K562 (cell line): ENCODE measurements at regions not wholly inside any gene's neighbourhood (a gene's known extent, or its start where the extent isn't known, plus 50 kb on each side); places are given as distances from the start of the nearest gene placed in this dataset.
A peak's percentile ranks its signal among the peaks of the same experiment; 100 is the strongest.

Experiments used
- ATAC-seq: fragments of 200-7000 bp; cut with Tn5 transposase; 3 replicates; pipeline ENCODE4 v1.9.1; 2020; ENCODE audit warnings: moderate library complexity
- BruUV-seq: library from RNA; stranded (reverse); fragments of 400-500 nt; replicated peaks from 2 replicates; lab custom pipeline; 2021; lab: Mats Ljungman, UMichigan
- CTCF ChIA-PET: fragments of 300-600 bp; formaldehyde crosslinking; extraction: SDS; loops from one replicate; lab custom pipeline; 2021; ENCODE audit warnings: low intra/inter-chr PET ratio; lab: Yijun Ruan, JAX
- POLR2A ChIA-PET: fragments of 300-600, 350-650 bp; sonication (Branson Sonifier 250); formaldehyde crosslinking; extraction: SDS; loops from one replicate; lab custom pipeline; 2021; ENCODE audit warnings: antibody characterized with exemption, inconsistent platforms; lab: Yijun Ruan, JAX
- DNase-seq, 4 experiments: peaks; one replicate each; pipeline versions ENCODE4 v3.0.0 to v3.0.0-alpha.2; 2011 to 2018; ENCODE audit warnings: low spot score in 3 of 4, mixed read lengths in 3 of 4; ENCODE audit errors: extremely low read depth in 1 of 4
- FAIRE-seq: peaks from 2 replicates; lab custom pipeline; 2011; peaks lifted over from hg19 to GRCh38; lab: Jason Lieb, UNC
- H2AFZ ChIP-seq: 2 replicates; pipeline ENCODE4 v1.6.0; 2011; ENCODE audit warnings: low read depth, low read length, control low read depth, inconsistent platforms
- H3K27ac ChIP-seq: fragments of 200-600 bp; 3 replicates; pipeline ENCODE4 v1.8.0; 2011; ENCODE audit warnings: low read depth, mild to moderate bottlenecking, control low read depth, inconsistent platforms, low read length, moderate library complexity, mixed read lengths; ENCODE audit errors: extremely low read depth
- H3K27me3 ChIP-seq, 2 experiments: fragments of 300-600 bp in 1 of 2; 2 replicates in 1 of 2; 3 replicates in 1 of 2; pipeline versions ENCODE4 v1.6.0 to v1.8.0; 2011; ENCODE audit warnings: inconsistent platforms in 2 of 2, low read length in 2 of 2, mild to moderate bottlenecking in 1 of 2, mixed read lengths in 1 of 2, moderate library complexity in 1 of 2; ENCODE audit not compliant: control insufficient read depth in 2 of 2, insufficient read depth in 2 of 2
- H3K36me3 ChIP-seq: fragments of 300-600 bp; 3 replicates; pipeline ENCODE4 v1.8.0; 2011; ENCODE audit warnings: mild to moderate bottlenecking, low read length, inconsistent platforms; ENCODE audit not compliant: control insufficient read depth, insufficient read depth
- H3K4me1 ChIP-seq, 2 experiments: fragments of 200-600 bp in 1 of 2; replicated peaks in 1 of 2; 2 replicates in 1 of 2; 3 replicates in 1 of 2; pipeline versions ENCODE4 v1.5.1 to v1.8.0; 2011; ENCODE audit warnings: inconsistent platforms in 2 of 2, low read length in 2 of 2, mild to moderate bottlenecking in 1 of 2, mixed read lengths in 1 of 2, moderate library complexity in 1 of 2; ENCODE audit not compliant: control insufficient read depth in 2 of 2, insufficient read depth in 2 of 2
- H3K4me2 ChIP-seq: 2 replicates; pipeline ENCODE4 v1.6.1; 2011; ENCODE audit warnings: low read length, control low read depth, inconsistent platforms, mixed read lengths; ENCODE audit not compliant: insufficient read depth
- H3K4me3 ChIP-seq: fragments of 200-600 bp; sonication (generic), shearing (Covaris generic); 2 replicates; pipeline ENCODE4 v1.5.1; 2016; ENCODE audit warnings: control low read depth, inconsistent platforms
- H3K79me2 ChIP-seq: fragments of 200-600 bp; 3 replicates; pipeline ENCODE4 v1.8.0; 2011; ENCODE audit warnings: low read length, inconsistent platforms; ENCODE audit not compliant: control insufficient read depth, insufficient read depth
- H3K9ac ChIP-seq, 2 experiments: 2 replicates each; pipeline versions ENCODE4 v1.6.0 to v1.6.1; 2011; ENCODE audit warnings: low read depth in 2 of 2, low read length in 2 of 2, control low read depth in 1 of 2, inconsistent platforms in 1 of 2, mild to moderate bottlenecking in 1 of 2, mixed read lengths in 1 of 2; ENCODE audit not compliant: insufficient read depth in 1 of 2
- H3K9me1 ChIP-seq: one replicate; pipeline ENCODE4 v1.6.0; 2011; ENCODE audit warnings: inconsistent platforms, mild to moderate bottlenecking, low read length, moderate library complexity; ENCODE audit not compliant: control insufficient read depth, insufficient read depth
- H3K9me3 ChIP-seq: replicated peaks from 2 replicates; pipeline ENCODE4 v1.5.1; 2011; ENCODE audit warnings: low read depth, low read length, inconsistent platforms; ENCODE audit not compliant: control insufficient read depth, insufficient read depth
- H4K20me1 ChIP-seq: replicated peaks from 2 replicates; pipeline ENCODE4 v1.6.1; 2011; ENCODE audit warnings: low read length, inconsistent platforms, mixed read lengths; ENCODE audit not compliant: control insufficient read depth, insufficient read depth
- ESRRA ChIP-seq: fragments of 450-650 bp; IDR thresholded peaks from 2 replicates; pipeline ENCODE4 v1.6.1; 2014; ENCODE audit warnings: low read depth, mild to moderate bottlenecking, moderate library complexity, borderline replicate concordance
- RAD21 ChIP-seq, 2 experiments: fragments of 250-450 bp in 1 of 2; fragments of 450-650 bp in 1 of 2; sonication (Bioruptor Pico) in 1 of 2; formaldehyde crosslinking in 1 of 2; IDR thresholded peaks in 1 of 2; conservative IDR thresholded peaks in 1 of 2; 2 replicates each; pipeline versions ENCODE4 v1.4.0 to v1.8.0; 2020 to 2022; ENCODE audit warnings: mild to moderate bottlenecking in 2 of 2, moderate library complexity in 1 of 2
- SETDB1 ChIP-seq: IDR thresholded peaks from one replicate; pipeline ENCODE4 v1.6.1; 2012; ENCODE audit warnings: low read length, control low read depth, inconsistent platforms
- SMC3 ChIP-seq: conservative IDR thresholded peaks from 2 replicates; pipeline ENCODE4 v1.6.1; 2011; ENCODE audit warnings: low read depth, low read length, improper control_type of control experiment; ENCODE audit not compliant: insufficient read depth
- SOX6 ChIP-seq: fragments of 450-650 bp; IDR thresholded peaks from 2 replicates; pipeline ENCODE4 v1.6.1; 2014; ENCODE audit warnings: mild to moderate bottlenecking
- STAT5A ChIP-seq: IDR thresholded peaks from 2 replicates; pipeline ENCODE4 v1.6.1; 2012; ENCODE audit warnings: low read length, inconsistent platforms, borderline replicate concordance
- TARDBP ChIP-seq: fragments of 450-650 bp; IDR thresholded peaks from 2 replicates; pipeline ENCODE4 v1.6.1; 2016
- TEAD4 ChIP-seq, 2 experiments: sonication (generic) in 1 of 2; formaldehyde crosslinking in 1 of 2; IDR thresholded peaks; 2 replicates each; pipeline versions ENCODE4 v1.6.1 to v1.8.0; 2012 to 2022; ENCODE audit warnings: borderline replicate concordance in 1 of 2, inconsistent platforms in 1 of 2, low read length in 1 of 2, mild to moderate bottlenecking in 1 of 2, missing genetic modification reagents in 1 of 2
- ZNF232 ChIP-seq: sonication (generic); formaldehyde crosslinking; IDR thresholded peaks from 2 replicates; pipeline ENCODE4 v1.8.0; 2022; ENCODE audit warnings: mild to moderate bottlenecking, missing genetic modification reagents
- WGBS: fragments of 100-300 bp; shearing (Covaris generic); methylation state at CpG from one replicate; pipeline ENCODE4 v1.1.6; 2016; ENCODE audit warnings: low coverage, mixed read lengths; ENCODE audit not compliant: insufficient coverage; ENCODE audit errors: missing lambda C conversion rate; 5-methylcytosine and 5-hydroxymethylcytosine counted together
- in situ Hi-C: fragments of 300-500 bp; cut with MboI; formaldehyde crosslinking; loops from 4 replicates; pipeline ENCODE4 v1.15.0; 2018; ENCODE audit warnings: inconsistent platforms, mixed read lengths
- intact Hi-C: fragments of 100-400 bp; cut with micrococcal nuclease; formaldehyde crosslinking; loops from 2 replicates; pipeline ENCODE4 v1.14.2; 2022
- TF ChIP-seq, protein P1 (sequence below): fragments of 450-650 bp; formaldehyde crosslinking; IDR thresholded peaks from 2 replicates; pipeline ENCODE4 v1.4.0; 2020; ENCODE audit warnings: mild to moderate bottlenecking, moderate library complexity
- TF ChIP-seq, protein P2 (sequence below): fragments of 450-650 bp; formaldehyde crosslinking; IDR thresholded peaks from 2 replicates; pipeline ENCODE4 v1.4.0; 2020; ENCODE audit warnings: mild to moderate bottlenecking, mixed read lengths
- TF ChIP-seq, protein P3 (sequence below): fragments of 250-450 bp; sonication (Bioruptor Pico); IDR thresholded peaks from 2 replicates; pipeline ENCODE4 v1.8.0; 2021; ENCODE audit warnings: moderate library complexity, mild to moderate bottlenecking, inconsistent platforms
- TF ChIP-seq, protein P4 (sequence below): fragments of 450-650 bp; conservative IDR thresholded peaks from 2 replicates; pipeline ENCODE4 v1.6.1; 2016; ENCODE audit warnings: missing genetic modification characterization, low read depth, mild to moderate bottlenecking, missing compliant biosample characterization, moderate library complexity

DNA sequence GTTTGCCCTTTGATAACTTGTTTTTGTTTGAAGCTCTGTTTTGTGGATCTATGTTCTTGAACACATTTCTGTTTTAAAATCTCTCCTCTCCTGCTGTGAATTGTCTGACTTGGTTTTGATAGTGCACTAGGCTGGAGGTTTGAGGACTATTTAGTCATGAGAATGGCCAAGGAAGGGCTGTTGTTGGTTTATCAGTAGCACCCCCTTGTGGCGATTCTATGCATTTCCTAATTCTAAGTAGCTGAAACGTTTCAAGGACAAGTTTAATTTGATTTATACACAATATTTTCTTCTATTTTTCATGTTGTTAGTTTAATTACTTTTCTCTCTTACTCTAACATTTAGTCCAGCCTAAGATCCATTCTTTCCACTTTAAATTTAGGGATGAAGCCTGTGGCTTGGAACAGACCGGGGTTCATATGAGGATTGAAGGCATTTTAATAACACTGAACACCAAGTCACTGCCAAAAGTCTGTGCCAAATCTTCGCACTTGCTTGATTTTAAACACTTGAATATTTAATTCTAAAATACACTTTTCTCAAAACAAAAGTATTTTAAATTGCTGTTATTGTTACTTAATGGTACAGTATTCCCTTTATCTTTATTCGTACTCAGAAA lies 166.0 kb downstream of the SOCS6 start:
- H3K4me3 ChIP-seq: no peak overlapping the region
- WGBS: 30% methylated on average over 5 of the region's 5 CpGs
- peak; percentile 28 to 72 (median 47) for DNase-seq
- H4K20me1 ChIP-seq: no peaks in the 10 kb centered on the region; the same call in 1 of the 2 replicates
- H3K27me3 ChIP-seq: no peaks in the 10 kb centered on the region
- peak; percentile 83 for ATAC-seq
- no peak overlapping the region for H3K27ac ChIP-seq
- no peaks in the 10 kb centered on the region for H3K79me2 ChIP-seq
- H3K9me3 ChIP-seq: no peaks in the 10 kb centered on the region
- no TSS peak for BruUV-seq
- in situ Hi-C loops: no loop called here
- intact Hi-C loops: loop anchor here (5.0 kb wide), 1 partner anchor 1608 kb away; no protein-coding TSS in a partner anchor
- ChIA-PET CTCF (no interaction called here), POLR2A (interaction anchor here (0.7 kb wide), 1 partner anchor 21 kb away, joined by 3 read pairs; no protein-coding TSS in a partner anchor)
- H3K9ac ChIP-seq: no peak overlapping the region
- H3K4me1 ChIP-seq: no peaks in the 10 kb centered on the region
- peak; percentile 87 for FAIRE-seq
- H3K4me2 ChIP-seq: no peak overlapping the region
- H3K9me1 ChIP-seq: no peaks in the 10 kb centered on the region
- no peak overlapping the region for H2AFZ ChIP-seq
- no peaks in the 10 kb centered on the region for H3K36me3 ChIP-seq
- TF ChIP-seq, protein P1, sequence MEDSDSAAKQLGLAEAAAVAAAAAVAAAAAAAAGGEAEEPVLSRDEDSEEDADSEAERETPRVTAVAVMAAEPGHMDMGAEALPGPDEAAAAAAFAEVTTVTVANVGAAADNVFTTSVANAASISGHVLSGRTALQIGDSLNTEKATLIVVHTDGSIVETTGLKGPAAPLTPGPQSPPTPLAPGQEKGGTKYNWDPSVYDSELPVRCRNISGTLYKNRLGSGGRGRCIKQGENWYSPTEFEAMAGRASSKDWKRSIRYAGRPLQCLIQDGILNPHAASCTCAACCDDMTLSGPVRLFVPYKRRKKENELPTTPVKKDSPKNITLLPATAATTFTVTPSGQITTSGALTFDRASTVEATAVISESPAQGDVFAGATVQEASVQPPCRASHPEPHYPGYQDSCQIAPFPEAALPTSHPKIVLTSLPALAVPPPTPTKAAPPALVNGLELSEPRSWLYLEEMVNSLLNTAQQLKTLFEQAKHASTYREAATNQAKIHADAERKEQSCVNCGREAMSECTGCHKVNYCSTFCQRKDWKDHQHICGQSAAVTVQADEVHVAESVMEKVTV (CRISPR knock-in tag): peak; percentile 44; the same call in 1 of the 2 replicates
- TF ChIP-seq TARDBP: no peak
- TF ChIP-seq, protein P2, sequence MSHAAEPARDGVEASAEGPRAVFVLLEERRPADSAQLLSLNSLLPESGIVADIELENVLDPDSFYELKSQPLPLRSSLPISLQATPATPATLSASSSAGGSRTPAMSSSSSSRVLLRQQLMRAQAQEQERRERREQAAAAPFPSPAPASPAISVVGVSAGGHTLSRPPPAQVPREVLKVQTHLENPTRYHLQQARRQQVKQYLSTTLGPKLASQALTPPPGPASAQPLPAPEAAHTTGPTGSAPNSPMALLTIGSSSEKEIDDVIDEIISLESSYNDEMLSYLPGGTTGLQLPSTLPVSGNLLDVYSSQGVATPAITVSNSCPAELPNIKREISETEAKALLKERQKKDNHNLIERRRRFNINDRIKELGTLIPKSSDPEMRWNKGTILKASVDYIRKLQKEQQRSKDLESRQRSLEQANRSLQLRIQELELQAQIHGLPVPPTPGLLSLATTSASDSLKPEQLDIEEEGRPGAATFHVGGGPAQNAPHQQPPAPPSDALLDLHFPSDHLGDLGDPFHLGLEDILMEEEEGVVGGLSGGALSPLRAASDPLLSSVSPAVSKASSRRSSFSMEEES (CRISPR knock-in tag): no peak
- TF ChIP-seq, protein P3, sequence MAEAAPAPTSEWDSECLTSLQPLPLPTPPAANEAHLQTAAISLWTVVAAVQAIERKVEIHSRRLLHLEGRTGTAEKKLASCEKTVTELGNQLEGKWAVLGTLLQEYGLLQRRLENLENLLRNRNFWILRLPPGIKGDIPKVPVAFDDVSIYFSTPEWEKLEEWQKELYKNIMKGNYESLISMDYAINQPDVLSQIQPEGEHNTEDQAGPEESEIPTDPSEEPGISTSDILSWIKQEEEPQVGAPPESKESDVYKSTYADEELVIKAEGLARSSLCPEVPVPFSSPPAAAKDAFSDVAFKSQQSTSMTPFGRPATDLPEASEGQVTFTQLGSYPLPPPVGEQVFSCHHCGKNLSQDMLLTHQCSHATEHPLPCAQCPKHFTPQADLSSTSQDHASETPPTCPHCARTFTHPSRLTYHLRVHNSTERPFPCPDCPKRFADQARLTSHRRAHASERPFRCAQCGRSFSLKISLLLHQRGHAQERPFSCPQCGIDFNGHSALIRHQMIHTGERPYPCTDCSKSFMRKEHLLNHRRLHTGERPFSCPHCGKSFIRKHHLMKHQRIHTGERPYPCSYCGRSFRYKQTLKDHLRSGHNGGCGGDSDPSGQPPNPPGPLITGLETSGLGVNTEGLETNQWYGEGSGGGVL (CRISPR knock-in tag): no peak
- peak; percentile 65 to 70 for TF ChIP-seq RAD21 (CRISPR knock-in tag; conservative IDR thresholded peaks at IDR 0.05 in 1 of 2, IDR thresholded peaks at IDR 0.05 in 1 of 2)
- TF ChIP-seq, protein P4, sequence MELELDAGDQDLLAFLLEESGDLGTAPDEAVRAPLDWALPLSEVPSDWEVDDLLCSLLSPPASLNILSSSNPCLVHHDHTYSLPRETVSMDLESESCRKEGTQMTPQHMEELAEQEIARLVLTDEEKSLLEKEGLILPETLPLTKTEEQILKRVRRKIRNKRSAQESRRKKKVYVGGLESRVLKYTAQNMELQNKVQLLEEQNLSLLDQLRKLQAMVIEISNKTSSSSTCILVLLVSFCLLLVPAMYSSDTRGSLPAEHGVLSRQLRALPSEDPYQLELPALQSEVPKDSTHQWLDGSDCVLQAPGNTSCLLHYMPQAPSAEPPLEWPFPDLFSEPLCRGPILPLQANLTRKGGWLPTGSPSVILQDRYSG (tag): no peak
- no peak for TF ChIP-seq SOX6
- no peak for TF ChIP-seq ZNF232 (CRISPR knock-in tag)
- no peak for TF ChIP-seq TEAD4 (IDR thresholded peaks at IDR 0.05; ENCODE audit: low read length)
- no peak for TF ChIP-seq TEAD4 (CRISPR knock-in tag; IDR thresholded peaks at IDR 0.05; ENCODE audit: borderline replicate concordance)
- no peak for TF ChIP-seq SETDB1
- TF ChIP-seq ESRRA: no peak
- 0 out of 2 replicates have a peak, but pooled peaks have one; percentile 39 for TF ChIP-seq SMC3
- no peak for TF ChIP-seq STAT5A
